Duodenal mucosa (tissue), 2 donors: ENCODE measurements at regions not wholly inside any gene's neighbourhood (a gene's known extent, or its start where the extent isn't known, plus 50 kb on each side); places are given as distances from the start of the nearest gene placed in this dataset.

Source experiments
- H3K27ac ChIP-seq: one replicate; pipeline ENCODE4 v1.7.0; 2013; ENCODE audit warnings: low read depth, low read length
- H3K27me3 ChIP-seq, 2 donors: one replicate each; pipeline ENCODE4 v1.7.0; 2013; ENCODE audit warnings: low read length in 2 of 2, control low read depth in 1 of 2; ENCODE audit not compliant: insufficient read depth in 2 of 2, control insufficient read depth in 1 of 2
- H3K36me3 ChIP-seq, 2 donors: one replicate each; pipeline ENCODE4 v1.7.0; 2013; ENCODE audit warnings: low read length in 2 of 2, control low read depth in 1 of 2; ENCODE audit not compliant: insufficient read depth in 2 of 2, control insufficient read depth in 1 of 2
- H3K4me1 ChIP-seq, 2 donors: one replicate each; pipeline ENCODE4 v1.7.0; 2013; ENCODE audit warnings: low read length in 2 of 2, control low read depth in 1 of 2; ENCODE audit not compliant: insufficient read depth in 2 of 2, control insufficient read depth in 1 of 2
- H3K4me3 ChIP-seq, 2 donors: one replicate each; pipeline ENCODE4 v1.7.0; 2013; ENCODE audit warnings: low read length in 2 of 2, low read depth in 1 of 2
- H3K9ac ChIP-seq, 2 donors: one replicate each; pipeline ENCODE4 v1.7.0; 2013; ENCODE audit warnings: low read length in 2 of 2, low read depth in 1 of 2
- H3K9me3 ChIP-seq, 2 donors: one replicate each; pipeline ENCODE4 v1.7.0; 2013; ENCODE audit warnings: low read length in 2 of 2, control low read depth in 1 of 2; ENCODE audit not compliant: control insufficient read depth in 1 of 2

- Histone ChIP-seq H3K4me1 (no peaks in the 10 kb centered on the region), H3K4me3 (no peak overlapping the region), H3K9me3 (peaks cover 1 to 8% of the 10 kb centered on the region in 2 donors), H3K36me3 (no peaks in the 10 kb centered on the region), H3K27me3 (no peaks in the 10 kb centered on the region), H3K27ac (no peak overlapping the region), H3K9ac (no peak overlapping the region)
Observed at GRCh38 chr2:21715887-21716286, 592.1 kb downstream of the TDRD15 start.

GRCh38 chr2:21727101-21727500 lies 603.3 kb downstream of the TDRD15 start:
- H3K36me3 ChIP-seq = no peaks in the 10 kb centered on the region
- H3K9me3 ChIP-seq = no peaks in the 10 kb centered on the region
- H3K27me3 ChIP-seq = no peaks in the 10 kb centered on the region
- no peak overlapping the region for H3K27ac ChIP-seq
- no peak overlapping the region for H3K4me3 ChIP-seq
- H3K4me1 ChIP-seq = no peaks in the 10 kb centered on the region
- H3K9ac ChIP-seq = no peak overlapping the region

GRCh38 chr2:21728133-21728532 lies 604.4 kb downstream of the TDRD15 start:
- Histone ChIP-seq H3K4me3 (no peak overlapping the region), H3K9ac (no peak overlapping the region), H3K36me3 (no peaks in the 10 kb centered on the region), H3K9me3 (no peaks in the 10 kb centered on the region), H3K27ac (no peak overlapping the region), H3K27me3 (no peaks in the 10 kb centered on the region), H3K4me1 (no peaks in the 10 kb centered on the region)

- H3K4me3 ChIP-seq = no peak overlapping the region
- H3K9ac ChIP-seq = no peak overlapping the region
- H3K4me1 ChIP-seq = no peaks in the 10 kb centered on the region
- H3K36me3 ChIP-seq = no peaks in the 10 kb centered on the region
- peaks cover 0 to 2% of the 10 kb centered on the region in 2 donors for H3K9me3 ChIP-seq
- H3K27ac ChIP-seq = no peak overlapping the region
- H3K27me3 ChIP-seq = no peaks in the 10 kb centered on the region
Observed at GRCh38 chr2:21730141-21730540, 606.4 kb downstream of the TDRD15 start.

- H3K27me3 ChIP-seq = no peaks in the 10 kb centered on the region
- no peak overlapping the region for H3K9ac ChIP-seq
- H3K36me3 ChIP-seq = no peaks in the 10 kb centered on the region
- no peaks in the 10 kb centered on the region for H3K9me3 ChIP-seq
- no peak overlapping the region for H3K4me3 ChIP-seq
- H3K27ac ChIP-seq = no peak overlapping the region
- no peaks in the 10 kb centered on the region for H3K4me1 ChIP-seq
Observed at GRCh38 chr2:21740484-21740883, 616.7 kb downstream of the TDRD15 start.

- no peak overlapping the region for H3K4me3 ChIP-seq
- no peaks in the 10 kb centered on the region for H3K4me1 ChIP-seq
Observed at GRCh38 chr2:21746499-21746898, 622.7 kb downstream of the TDRD15 start.

GRCh38 chr2:21748501-21748900 lies 624.7 kb downstream of the TDRD15 start:
- peaks cover 3 to 4% of the 10 kb centered on the region in 2 donors for H3K9me3 ChIP-seq
- no peaks in the 10 kb centered on the region for H3K36me3 ChIP-seq
- H3K27ac ChIP-seq = no peak overlapping the region
- H3K4me3 ChIP-seq = no peak overlapping the region
- no peaks in the 10 kb centered on the region for H3K27me3 ChIP-seq
- H3K9ac ChIP-seq = no peak overlapping the region
- H3K4me1 ChIP-seq = no peaks in the 10 kb centered on the region

More at GRCh38 chr2:21746499-21746898, 622.7 kb downstream of the TDRD15 start:
- no peaks in the 10 kb centered on the region for H3K27me3 ChIP-seq
- H3K9ac ChIP-seq = no peak overlapping the region
- H3K9me3 ChIP-seq = peaks cover 3 to 4% of the 10 kb centered on the region in 2 donors
- H3K27ac ChIP-seq = no peak overlapping the region
- H3K36me3 ChIP-seq = no peaks in the 10 kb centered on the region

GRCh38 chr2:21754164-21754788 lies 630.5 kb downstream of the TDRD15 start:
- H3K27ac ChIP-seq = no peak overlapping the region
- H3K9me3 ChIP-seq = peaks cover 1 to 5% of the 10 kb centered on the region in 2 donors
- H3K4me3 ChIP-seq = no peak overlapping the region
- no peaks in the 10 kb centered on the region for H3K4me1 ChIP-seq
- H3K9ac ChIP-seq = no peak overlapping the region
- no peaks in the 10 kb centered on the region for H3K36me3 ChIP-seq
- no peaks in the 10 kb centered on the region for H3K27me3 ChIP-seq

GRCh38 chr2:21757805-21758430 lies 634.1 kb downstream of the TDRD15 start:
- H3K27me3 ChIP-seq = no peaks in the 10 kb centered on the region
- H3K4me1 ChIP-seq = no peaks in the 10 kb centered on the region
- H3K4me3 ChIP-seq = no peak overlapping the region
- no peaks in the 10 kb centered on the region for H3K36me3 ChIP-seq
- H3K9ac ChIP-seq = no peak overlapping the region
- no peak overlapping the region for H3K27ac ChIP-seq
- H3K9me3 ChIP-seq = peaks cover 0 to 5% of the 10 kb centered on the region in 2 donors

GRCh38 chr2:21759819-21760218 lies 636.1 kb downstream of the TDRD15 start:
- no peaks in the 10 kb centered on the region for H3K27me3 ChIP-seq
- H3K36me3 ChIP-seq = no peaks in the 10 kb centered on the region
- H3K4me3 ChIP-seq = no peak overlapping the region
- H3K4me1 ChIP-seq = no peaks in the 10 kb centered on the region
- H3K9ac ChIP-seq = no peak overlapping the region
- H3K9me3 ChIP-seq = peaks cover 0 to 5% of the 10 kb centered on the region in 2 donors
- no peak overlapping the region for H3K27ac ChIP-seq
